HG03139 (cell line): ENCODE measurements at regions not wholly inside any gene's neighbourhood (a gene's known extent, or its start where the extent isn't known, plus 50 kb on each side); places are given as distances from the start of the nearest gene placed in this dataset.
A peak's percentile ranks its signal among the peaks of the same experiment; 100 is the strongest.

Source experiments
- ATAC-seq: cut with Tn5 transposase; IDR thresholded peaks from one replicate; pipeline ENCODE4 v1.9.1; 2021; ENCODE audit not compliant: unreplicated experiment

- ATAC-seq: peak; percentile 25
These were observed 51.5 kb downstream of the IRAG1 start for GRCh38 chr11:10641912-10642697.

GRCh38 chr11:10641177-10641911 is 52.2 kb downstream of the IRAG1 start:
- peak; percentile 75 for ATAC-seq

GRCh38 chr11:10640308-10640707 is 53.2 kb downstream of the IRAG1 start:
- ATAC-seq: no peak

- no peak for ATAC-seq
These were observed 54.2 kb downstream of the IRAG1 start for GRCh38 chr11:10639350-10639749.

- ATAC-seq: no peak
These were observed 55.1 kb downstream of the IRAG1 start for GRCh38 chr11:10638316-10638925.

- ATAC-seq: no peak
These were observed 55.8 kb downstream of the IRAG1 start for GRCh38 chr11:10637731-10638151.

- ATAC-seq: no peak
These were observed 59.1 kb downstream of the IRAG1 start for GRCh38 chr11:10634407-10634806.

- no peak for ATAC-seq
These were observed 60.3 kb downstream of the IRAG1 start for GRCh38 chr11:10633261-10633660.

GRCh38 chr11:10632483-10632882 is 61.1 kb downstream of the IRAG1 start:
- no peak for ATAC-seq

GRCh38 chr11:10631761-10632160 is 61.8 kb downstream of the IRAG1 start:
- ATAC-seq: no peak

- ATAC-seq: no peak
These were observed 61.0 kb upstream of the LYVE1 start for GRCh38 chr11:10629411-10630002.

- no peak for ATAC-seq
These were observed 60.2 kb upstream of the LYVE1 start for GRCh38 chr11:10628508-10629236.

GRCh38 chr11:10627816-10628215 is 59.4 kb upstream of the LYVE1 start:
- no peak for ATAC-seq

- ATAC-seq: no peak
These were observed 58.8 kb upstream of the LYVE1 start for GRCh38 chr11:10627291-10627690.

- no peak for ATAC-seq
These were observed 57.5 kb upstream of the LYVE1 start for GRCh38 chr11:10625982-10626311.

- ATAC-seq: no peak
These were observed 57.0 kb upstream of the LYVE1 start for GRCh38 chr11:10625281-10625981.

- ATAC-seq: no peak
These were observed 55.6 kb upstream of the LYVE1 start for GRCh38 chr11:10623797-10624761.

- no peak for ATAC-seq
These were observed 54.7 kb upstream of the LYVE1 start for GRCh38 chr11:10622957-10623791.
